Keratinocyte (primary cell): ENCODE measurements at regions not wholly inside any gene's neighbourhood (a gene's known extent, or its start where the extent isn't known, plus 50 kb on each side); places are given as distances from the start of the nearest gene placed in this dataset.

Source experiments
- DNase-seq: peaks from one replicate; pipeline ENCODE4 v3.0.0-alpha.2; 2011; ENCODE audit warnings: low read depth, missing footprints, low spot score
- FAIRE-seq: peaks from 2 replicates; lab custom pipeline; 2011; peaks lifted over from hg19 to GRCh38; lab: Jason Lieb, UNC
- H2AFZ ChIP-seq: 2 replicates; pipeline ENCODE4 v1.6.0; 2012; ENCODE audit warnings: low read length, control low read depth, inconsistent platforms; ENCODE audit not compliant: control insufficient read depth
- H3K27ac ChIP-seq: 2 replicates; pipeline ENCODE4 v1.5.1; 2011; ENCODE audit warnings: low read length; ENCODE audit not compliant: control insufficient read depth, insufficient read depth
- H3K27me3 ChIP-seq: 3 replicates; pipeline ENCODE4 v1.6.0; 2011; ENCODE audit warnings: low read length; ENCODE audit not compliant: control insufficient read depth, insufficient read depth; ENCODE audit errors: extremely low read depth
- H3K36me3 ChIP-seq, 2 experiments: 2 replicates in 1 of 2; 3 replicates in 1 of 2; pipeline ENCODE4 v1.5.1; 2011; ENCODE audit warnings: low read length in 2 of 2, mild to moderate bottlenecking in 1 of 2; ENCODE audit not compliant: control insufficient read depth in 2 of 2, insufficient read depth in 2 of 2; ENCODE audit errors: extremely low read depth in 1 of 2
- H3K4me1 ChIP-seq: 3 replicates; pipeline ENCODE4 v1.5.1; 2011; ENCODE audit warnings: low read length; ENCODE audit not compliant: control insufficient read depth, insufficient read depth; ENCODE audit errors: extremely low read depth
- H3K4me2 ChIP-seq: 3 replicates; pipeline ENCODE4 v1.6.0; 2011; ENCODE audit warnings: low read depth, low read length; ENCODE audit not compliant: control insufficient read depth, insufficient read depth; ENCODE audit errors: extremely low read depth
- H3K4me3 ChIP-seq, 3 experiments: fragments of 200-600 bp in 1 of 3; sonication (generic) in 1 of 3; 2 replicates in 2 of 3; 3 replicates in 1 of 3; pipeline ENCODE4 v1.5.1; 2011 to 2016; ENCODE audit warnings: low read length in 3 of 3, mild to moderate bottlenecking in 3 of 3, control low read depth in 2 of 3, inconsistent platforms in 1 of 3, low read depth in 1 of 3, mixed read lengths in 1 of 3, mixed run types in 1 of 3, moderate library complexity in 1 of 3; ENCODE audit not compliant: control insufficient read depth in 2 of 3, insufficient read depth in 2 of 3; ENCODE audit errors: extremely low read depth in 1 of 3
- H3K79me2 ChIP-seq: 2 replicates; pipeline ENCODE4 v1.6.0; 2012; ENCODE audit warnings: low read length; ENCODE audit not compliant: control insufficient read depth, insufficient read depth
- H3K9ac ChIP-seq: 3 replicates; pipeline ENCODE4 v1.6.0; 2011; ENCODE audit warnings: low read length; ENCODE audit not compliant: control insufficient read depth, insufficient read depth; ENCODE audit errors: extremely low read depth
- H3K9me1 ChIP-seq: 3 replicates; pipeline ENCODE4 v1.6.0; 2011; ENCODE audit warnings: low read length; ENCODE audit not compliant: control insufficient read depth, insufficient read depth; ENCODE audit errors: extremely low read depth
- H3K9me3 ChIP-seq: 2 replicates; pipeline ENCODE4 v1.5.1; 2012; ENCODE audit warnings: low read depth, low read length; ENCODE audit not compliant: control insufficient read depth
- H4K20me1 ChIP-seq: 3 replicates; pipeline ENCODE4 v1.6.0; 2011; ENCODE audit warnings: low read length; ENCODE audit not compliant: control insufficient read depth, insufficient read depth; ENCODE audit errors: extremely low read depth
- EZH2 ChIP-seq: IDR thresholded peaks from one replicate; pipeline ENCODE4 v1.6.1; 2012; ENCODE audit warnings: inconsistent platforms, mild to moderate bottlenecking, low read length, moderate library complexity
- dilution Hi-C: fragments of 300-500 bp; cut with MboI; formaldehyde crosslinking; loops from one replicate; pipeline ENCODE4 v1.7.0; 2020; ENCODE audit warnings: low sequenced_read_pairs; ENCODE audit not compliant: extremely low pct_ligation_motif_present
- TF ChIP-seq, protein P1 (sequence below), 3 experiments: IDR thresholded peaks in 1 of 3; conservative IDR thresholded peaks in 1 of 3; optimal IDR thresholded peaks in 1 of 3; 2 replicates in 2 of 3; 3 replicates in 1 of 3; pipeline versions ENCODE3 to v1.5.1; 2011; ENCODE audit warnings: low read length in 3 of 3, mild to moderate bottlenecking in 3 of 3, moderate library complexity in 2 of 3, control low read depth in 1 of 3, inconsistent platforms in 1 of 3; ENCODE audit not compliant: insufficient read depth in 2 of 3; ENCODE audit errors: extremely low read depth in 1 of 3

DNA sequence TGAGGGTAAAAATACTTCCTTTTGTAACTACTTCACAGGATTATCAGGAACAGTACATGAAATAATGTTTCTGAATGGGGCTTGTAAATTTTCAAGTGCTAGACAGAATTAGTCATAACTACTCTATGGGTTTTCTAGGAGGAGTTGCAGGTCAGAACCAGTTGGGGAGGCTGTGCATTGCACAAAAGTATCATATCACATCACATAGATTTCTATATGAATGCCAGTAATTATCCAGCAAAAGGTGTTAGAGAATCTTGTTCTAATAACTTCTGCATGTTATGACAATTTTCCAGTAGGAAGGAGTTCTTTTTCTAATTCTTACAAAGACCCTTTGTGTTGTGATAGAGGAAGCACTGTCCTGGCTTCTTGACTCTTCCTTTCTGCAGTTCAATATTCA lies 551.6 kb downstream of the COL12A1 start:
- no peaks in the 10 kb centered on the region for H3K27me3 ChIP-seq
- FAIRE-seq (peak; percentile 49), DNase-seq (no peak)
- H3K79me2 ChIP-seq = no peaks in the 10 kb centered on the region
- no peak overlapping the region for H2AFZ ChIP-seq
- H3K4me1 ChIP-seq = no peaks in the 10 kb centered on the region
- H3K36me3 ChIP-seq = no peaks in the 10 kb centered on the region
- TF ChIP-seq, protein P1, sequence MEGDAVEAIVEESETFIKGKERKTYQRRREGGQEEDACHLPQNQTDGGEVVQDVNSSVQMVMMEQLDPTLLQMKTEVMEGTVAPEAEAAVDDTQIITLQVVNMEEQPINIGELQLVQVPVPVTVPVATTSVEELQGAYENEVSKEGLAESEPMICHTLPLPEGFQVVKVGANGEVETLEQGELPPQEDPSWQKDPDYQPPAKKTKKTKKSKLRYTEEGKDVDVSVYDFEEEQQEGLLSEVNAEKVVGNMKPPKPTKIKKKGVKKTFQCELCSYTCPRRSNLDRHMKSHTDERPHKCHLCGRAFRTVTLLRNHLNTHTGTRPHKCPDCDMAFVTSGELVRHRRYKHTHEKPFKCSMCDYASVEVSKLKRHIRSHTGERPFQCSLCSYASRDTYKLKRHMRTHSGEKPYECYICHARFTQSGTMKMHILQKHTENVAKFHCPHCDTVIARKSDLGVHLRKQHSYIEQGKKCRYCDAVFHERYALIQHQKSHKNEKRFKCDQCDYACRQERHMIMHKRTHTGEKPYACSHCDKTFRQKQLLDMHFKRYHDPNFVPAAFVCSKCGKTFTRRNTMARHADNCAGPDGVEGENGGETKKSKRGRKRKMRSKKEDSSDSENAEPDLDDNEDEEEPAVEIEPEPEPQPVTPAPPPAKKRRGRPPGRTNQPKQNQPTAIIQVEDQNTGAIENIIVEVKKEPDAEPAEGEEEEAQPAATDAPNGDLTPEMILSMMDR (optimal IDR thresholded peaks at IDR 0.05 in 1 of 3, IDR thresholded peaks at IDR 0.05 in 1 of 3, conservative IDR thresholded peaks at IDR 0.05 in 1 of 3; ENCODE audit: extremely low read depth in 1 of 3, insufficient read depth in 2 of 3, low read length in 3 of 3) = peak in 1 of 3 experiments; percentile 9
- TF ChIP-seq EZH2 = no peak
- H3K4me2 ChIP-seq = no peak overlapping the region
- no peaks in the 10 kb centered on the region for H3K9me1 ChIP-seq
- dilution Hi-C loops = no loop called here
- H3K4me3 ChIP-seq = no peak overlapping the region
- H3K27ac ChIP-seq = no peak overlapping the region
- H3K9ac ChIP-seq = no peak overlapping the region
- H3K9me3 ChIP-seq = no peaks in the 10 kb centered on the region
- no peaks in the 10 kb centered on the region for H4K20me1 ChIP-seq

DNA sequence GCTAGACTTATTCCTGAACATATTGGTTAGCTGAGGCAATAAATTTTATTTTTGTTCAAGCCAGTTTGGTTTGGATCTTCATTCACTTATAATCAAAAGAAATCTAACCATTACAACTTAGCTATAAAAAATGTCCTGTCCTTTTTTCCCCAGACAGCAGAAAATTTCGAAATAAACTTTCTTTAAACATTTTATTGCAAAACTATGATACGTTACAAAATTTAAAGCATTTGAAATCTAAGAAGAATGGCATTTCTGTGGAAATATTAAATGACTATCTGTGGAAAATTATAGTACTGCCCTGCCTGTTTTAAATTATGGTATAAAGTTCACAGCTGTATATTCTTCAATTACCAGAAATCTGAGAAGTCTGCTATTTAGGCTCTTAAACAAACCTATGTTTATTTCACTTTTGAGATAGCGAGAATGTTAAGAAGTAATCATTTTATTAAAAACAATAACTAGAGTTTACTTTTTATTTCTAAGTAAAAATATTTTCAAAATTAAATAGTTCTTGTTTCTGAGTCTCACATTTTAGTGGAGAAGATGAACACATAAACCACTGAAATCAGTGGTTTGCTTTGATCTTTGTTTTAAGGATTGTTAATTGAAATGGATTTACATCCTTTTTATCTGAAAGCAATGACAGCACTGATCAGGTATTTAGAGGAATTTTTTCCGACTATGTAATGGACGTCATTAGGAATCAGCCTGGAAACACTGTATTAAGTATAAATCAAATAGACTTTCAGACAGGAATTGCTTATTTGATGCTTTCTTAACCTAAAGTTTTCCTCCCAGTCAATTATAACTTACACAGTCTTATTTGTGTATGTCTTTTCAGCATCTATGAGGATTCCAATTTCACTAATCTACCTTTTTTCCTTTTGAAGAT lies 553.7 kb downstream of the COL12A1 start:
- H3K4me1 ChIP-seq = no peaks in the 10 kb centered on the region
- dilution Hi-C loops = no loop called here
- no peaks in the 10 kb centered on the region for H3K9me1 ChIP-seq
- no peaks in the 10 kb centered on the region for H3K36me3 ChIP-seq
- H3K9me3 ChIP-seq = no peaks in the 10 kb centered on the region
- H3K9ac ChIP-seq = no peak overlapping the region
- no peaks in the 10 kb centered on the region for H4K20me1 ChIP-seq
- no peak overlapping the region for H3K27ac ChIP-seq
- no peaks in the 10 kb centered on the region for H3K27me3 ChIP-seq
- no peak for TF ChIP-seq EZH2
- TF ChIP-seq, protein P1 (optimal IDR thresholded peaks at IDR 0.05 in 1 of 3, IDR thresholded peaks at IDR 0.05 in 1 of 3, conservative IDR thresholded peaks at IDR 0.05 in 1 of 3; ENCODE audit: extremely low read depth in 1 of 3, insufficient read depth in 2 of 3, low read length in 3 of 3) = no peak
- H2AFZ ChIP-seq = no peak overlapping the region
- FAIRE-seq (no peak), DNase-seq (no peak)
- H3K79me2 ChIP-seq = no peaks in the 10 kb centered on the region
- no peak overlapping the region for H3K4me2 ChIP-seq
- H3K4me3 ChIP-seq = no peak overlapping the region
